ENCODE measurements at regions not wholly inside any gene's neighbourhood (a gene's known extent, or its start where the extent isn't known, plus 50 kb on each side); places are given as distances from the start of the nearest gene placed in this dataset.
"Not testable (repeated sequence)": the region's sequence is repeated elsewhere in the genome, so short reads cannot be mapped to it uniquely, and the experiment has no call there.

- TF ChIP-seq CTCF (IDR thresholded peaks at IDR 0.05), result no peak
- H3K27me3 Mint-ChIP-seq (ENCODE audit: low read depth), result no peaks in the 10 kb centered on the region
- no peaks in the 10 kb centered on the region for H3K9me3 Mint-ChIP-seq (ENCODE audit: low read depth)
- H3K4me1 Mint-ChIP-seq (ENCODE audit: low read depth), result peaks cover 21% of the 10 kb centered on the region
- H3K36me3 Mint-ChIP-seq (ENCODE audit: low read depth), result no peaks in the 10 kb centered on the region
- H3K4me3 Mint-ChIP-seq (ENCODE audit: unreplicated experiment), result no peak overlapping the region
- H3K27ac Mint-ChIP-seq (ENCODE audit: unreplicated experiment), result no peak overlapping the region
- no peak for DNase-seq (ENCODE audit: low spot score)
Observed at GRCh38 chr11:122597511-122597910, 58.0 kb upstream of the UBASH3B start.

GRCh38 chr11:122594986-122595645, 60.4 kb upstream of the UBASH3B start:
- no peak for DNase-seq (ENCODE audit: low spot score)
- H3K36me3 Mint-ChIP-seq (ENCODE audit: low read depth), result no peaks in the 10 kb centered on the region
- H3K4me3 Mint-ChIP-seq (ENCODE audit: unreplicated experiment), result no peak overlapping the region
- H3K4me1 Mint-ChIP-seq (ENCODE audit: low read depth), result peaks cover 8% of the 10 kb centered on the region
- no peak for TF ChIP-seq CTCF (IDR thresholded peaks at IDR 0.05)
- no peak overlapping the region for H3K27ac Mint-ChIP-seq (ENCODE audit: unreplicated experiment)
- no peaks in the 10 kb centered on the region for H3K9me3 Mint-ChIP-seq (ENCODE audit: low read depth)
- H3K27me3 Mint-ChIP-seq (ENCODE audit: low read depth), result peaks cover 5% of the 10 kb centered on the region

DNA sequence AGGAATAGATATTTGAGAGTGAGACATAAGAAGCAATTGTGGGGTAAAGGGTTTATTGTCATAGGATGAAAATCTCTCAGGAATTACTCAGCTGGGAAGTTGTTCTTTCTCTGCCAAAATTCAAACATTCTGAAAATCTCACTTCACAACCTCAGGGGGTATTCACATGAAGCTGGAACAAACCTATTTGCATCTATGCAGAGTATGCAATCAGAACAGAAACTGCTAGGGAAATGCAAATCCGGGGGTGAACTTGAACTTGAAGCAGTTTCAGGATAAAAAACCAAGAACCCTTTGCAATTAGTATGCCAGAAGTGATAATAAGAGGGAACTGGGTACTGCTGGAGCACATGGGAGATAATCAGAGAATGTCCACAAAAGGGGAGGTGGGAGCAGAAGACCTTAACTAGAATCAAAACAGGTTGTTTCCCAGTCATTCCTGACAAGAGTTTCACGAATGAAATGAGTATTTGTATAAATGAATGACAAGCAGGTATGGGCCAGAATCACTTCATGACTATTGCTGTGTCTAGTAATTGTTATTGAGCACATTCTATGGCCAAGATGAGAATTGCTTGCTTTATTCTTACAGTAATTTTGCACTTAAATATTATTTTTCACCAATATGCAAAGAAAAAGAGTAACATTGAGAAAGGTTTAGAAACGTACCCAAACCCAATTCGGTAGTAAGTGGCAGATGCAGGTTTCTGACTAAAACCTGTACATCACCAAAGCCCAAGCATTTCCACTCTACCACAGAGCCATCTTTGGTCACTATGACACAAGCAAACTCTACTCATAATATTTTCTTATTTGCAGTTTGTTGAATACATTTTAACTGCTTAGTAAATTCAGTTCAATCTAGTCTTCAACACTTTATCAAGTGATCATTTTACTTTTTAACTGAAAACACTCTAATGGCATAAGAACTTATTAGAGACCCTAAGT, 61.8 kb upstream of the UBASH3B start:
- Mint-ChIP-seq H3K4me3 (ENCODE audit: unreplicated experiment) (no peak overlapping the region), H3K36me3 (ENCODE audit: low read depth) (no peaks in the 10 kb centered on the region), H3K27me3 (ENCODE audit: low read depth) (peaks cover 8% of the 10 kb centered on the region), H3K4me1 (ENCODE audit: low read depth) (peaks cover under 1% of the 10 kb centered on the region), H3K27ac (ENCODE audit: unreplicated experiment) (no peak overlapping the region), H3K9me3 (ENCODE audit: low read depth) (no peaks in the 10 kb centered on the region)
- no peak for DNase-seq (ENCODE audit: low spot score)
- TF ChIP-seq CTCF (IDR thresholded peaks at IDR 0.05), result no peak

- Mint-ChIP-seq H3K27ac (ENCODE audit: unreplicated experiment) (no peak overlapping the region), H3K4me3 (ENCODE audit: unreplicated experiment) (no peak overlapping the region), H3K9me3 (ENCODE audit: low read depth) (peaks cover 8% of the 10 kb centered on the region), H3K36me3 (ENCODE audit: low read depth) (peaks cover 3% of the 10 kb centered on the region), H3K27me3 (ENCODE audit: low read depth) (peaks cover 8% of the 10 kb centered on the region), H3K4me1 (ENCODE audit: low read depth) (no peaks in the 10 kb centered on the region)
- TF ChIP-seq CTCF (IDR thresholded peaks at IDR 0.05), result no peak
- DNase-seq (ENCODE audit: low spot score), result no peak
Observed at GRCh38 chr11:122592641-122593040, 62.9 kb upstream of the UBASH3B start.

DNA sequence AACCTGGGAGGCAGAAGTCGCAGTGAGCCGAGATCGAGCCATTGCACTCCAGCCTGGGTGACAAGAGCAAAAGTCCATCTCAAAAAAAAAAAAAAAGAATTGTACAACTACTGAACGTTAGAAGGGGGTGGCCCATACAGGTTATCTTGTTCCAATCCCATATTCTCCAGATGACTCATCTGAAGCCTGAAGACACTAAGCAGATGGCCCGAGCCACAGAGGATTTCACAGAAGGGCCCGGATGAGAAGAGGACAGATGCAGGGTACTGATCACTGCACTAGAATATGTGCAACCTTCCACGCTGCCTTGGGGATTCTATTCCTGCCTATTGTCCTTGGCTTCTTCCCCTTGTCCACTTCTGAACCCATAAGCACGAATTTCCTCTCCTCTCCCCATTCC, 70.9 kb upstream of the UBASH3B start:
- Mint-ChIP-seq H3K4me1 (ENCODE audit: low read depth) (peaks cover 8% of the 10 kb centered on the region), H3K4me3 (ENCODE audit: unreplicated experiment) (no peak overlapping the region), H3K27me3 (ENCODE audit: low read depth) (no peaks in the 10 kb centered on the region), H3K9me3 (ENCODE audit: low read depth) (peaks cover 10% of the 10 kb centered on the region), H3K27ac (ENCODE audit: unreplicated experiment) (no peak overlapping the region), H3K36me3 (ENCODE audit: low read depth) (peaks cover 3% of the 10 kb centered on the region)
- TF ChIP-seq CTCF (IDR thresholded peaks at IDR 0.05), result no peak
- DNase-seq (ENCODE audit: low spot score), result no peak

DNA sequence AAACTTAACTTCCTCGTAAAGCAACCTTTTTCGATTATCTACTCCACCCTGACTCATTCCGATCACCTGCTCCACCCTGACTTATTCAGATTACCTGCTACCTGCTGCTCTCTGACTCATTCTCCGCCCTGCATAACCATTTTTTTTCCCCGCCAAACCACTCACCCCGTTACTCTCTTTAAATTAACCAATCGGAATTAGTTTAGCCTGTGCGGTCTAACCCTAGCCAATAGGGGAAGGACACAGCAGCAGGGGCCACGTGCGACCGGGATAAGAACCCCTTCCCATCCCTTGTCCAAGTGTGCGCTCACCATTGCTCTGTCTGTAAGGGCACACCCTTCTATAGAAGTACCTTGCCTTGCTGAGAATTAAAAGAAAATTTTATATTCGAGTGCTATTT, 75.5 kb upstream of the UBASH3B start:
- not testable (repeated sequence) for H3K4me3 Mint-ChIP-seq (ENCODE audit: unreplicated experiment); H3K9me3 Mint-ChIP-seq (ENCODE audit: low read depth); H3K27me3 Mint-ChIP-seq (ENCODE audit: low read depth); H3K27ac Mint-ChIP-seq (ENCODE audit: unreplicated experiment); DNase-seq (ENCODE audit: low spot score); H3K36me3 Mint-ChIP-seq (ENCODE audit: low read depth); H3K4me1 Mint-ChIP-seq (ENCODE audit: low read depth)

All from chondrocyte (in vitro differentiated cells).